GM21619 (cell line): ENCODE measurements at regions not wholly inside any gene's neighbourhood (a gene's known extent, or its start where the extent isn't known, plus 50 kb on each side); places are given as distances from the start of the nearest gene placed in this dataset.

Experiments
- ATAC-seq: cut with Tn5 transposase; IDR thresholded peaks from one replicate; pipeline ENCODE4 v1.9.1; 2021; ENCODE audit not compliant: unreplicated experiment

DNA sequence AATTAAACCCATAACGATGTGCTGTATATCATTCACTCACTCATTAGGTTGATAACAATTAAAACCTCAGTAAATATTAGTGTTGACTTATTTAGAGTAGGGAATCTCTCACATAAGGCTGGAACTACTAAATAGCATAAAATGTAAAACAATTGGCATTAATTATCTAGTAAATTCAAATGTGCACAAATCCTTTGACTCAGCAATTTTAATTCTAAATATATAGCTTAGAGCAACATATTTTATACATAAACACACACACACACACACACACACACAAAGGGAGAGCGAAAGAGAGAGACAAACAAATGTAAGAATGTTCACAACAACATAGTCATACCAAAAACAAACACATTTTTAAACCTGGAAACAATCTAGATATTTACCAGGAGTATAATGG, 443.1 kb upstream of the KCNH7 start:
- no peak for ATAC-seq

- ATAC-seq: no peak
Measured at GRCh38 chr2:163269374-163270021, 430.9 kb upstream of the KCNH7 start.

GRCh38 chr2:163266772-163267171, 428.2 kb upstream of the KCNH7 start:
- ATAC-seq: no peak

GRCh38 chr2:163265562-163265961, 427.0 kb upstream of the KCNH7 start:
- ATAC-seq: no peak

GRCh38 chr2:163264341-163264740, 425.8 kb upstream of the KCNH7 start:
- no peak for ATAC-seq

DNA sequence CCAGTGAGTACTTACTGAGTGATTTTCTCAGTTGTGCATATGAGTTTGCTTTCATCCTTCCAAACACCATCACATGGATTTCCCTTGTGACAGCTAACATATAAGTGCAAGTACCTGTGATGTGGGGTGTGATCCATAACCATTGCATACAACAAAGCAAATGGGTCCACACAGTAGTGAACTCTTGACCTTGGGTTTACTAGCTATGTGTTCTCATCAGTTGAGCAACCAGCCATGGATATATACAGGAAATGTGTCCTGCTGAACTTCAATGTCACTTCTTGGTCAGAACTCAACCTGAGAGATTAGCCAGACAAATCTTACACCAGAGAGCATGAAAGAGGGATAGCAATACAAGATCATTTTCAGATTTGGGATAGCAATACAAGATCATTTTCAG, 420.9 kb upstream of the KCNH7 start:
- no peak for ATAC-seq

DNA sequence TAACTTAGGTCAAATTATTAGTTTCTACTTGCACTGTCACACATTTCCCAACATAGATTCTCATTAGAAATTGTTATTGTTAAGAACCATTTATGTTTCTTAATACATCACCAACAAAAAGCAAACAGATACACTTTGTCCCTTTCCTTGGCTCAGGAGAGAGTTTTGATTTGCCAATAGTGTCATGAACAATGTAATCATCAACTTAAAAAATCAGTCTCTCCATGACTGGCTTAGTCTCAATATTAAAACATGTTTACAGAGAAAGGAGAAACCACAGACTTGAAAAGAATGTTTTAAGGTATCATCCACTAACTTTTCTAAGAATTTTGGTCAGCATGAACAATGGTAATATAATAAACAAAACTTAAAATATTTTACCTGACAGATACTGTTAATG, 416.5 kb upstream of the KCNH7 start:
- ATAC-seq: no peak

DNA sequence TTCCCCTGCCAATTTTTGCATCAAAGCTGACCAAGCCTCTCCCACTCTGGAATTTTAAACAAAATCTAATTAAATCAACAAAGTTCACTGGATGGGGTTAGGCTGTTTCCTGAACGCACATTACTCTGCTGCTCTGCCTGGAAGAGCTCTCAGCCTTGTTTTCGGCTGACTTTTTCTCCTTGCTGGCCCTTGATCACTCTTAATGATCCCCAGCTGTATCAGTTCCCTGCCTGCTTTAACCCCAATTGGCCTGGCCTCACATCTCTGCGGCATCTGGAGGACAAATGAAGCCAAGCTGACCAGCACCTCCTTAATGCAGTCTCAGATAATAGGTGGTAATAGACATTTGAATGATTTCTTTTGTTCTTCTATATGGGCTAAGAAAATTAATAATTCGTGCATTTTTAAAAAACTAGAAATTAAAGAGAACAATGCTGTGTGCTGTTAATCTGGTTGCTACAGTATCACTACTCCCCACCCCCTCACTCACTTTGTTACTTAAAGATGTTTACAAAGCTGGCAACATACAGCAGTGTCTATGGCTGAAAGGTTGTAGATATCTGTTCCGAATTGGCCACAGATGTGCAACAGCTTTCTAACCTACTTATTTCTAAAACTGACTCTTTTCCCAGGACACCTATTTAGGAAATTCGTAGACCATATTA, 415.2 kb upstream of the KCNH7 start:
- ATAC-seq: no peak

DNA sequence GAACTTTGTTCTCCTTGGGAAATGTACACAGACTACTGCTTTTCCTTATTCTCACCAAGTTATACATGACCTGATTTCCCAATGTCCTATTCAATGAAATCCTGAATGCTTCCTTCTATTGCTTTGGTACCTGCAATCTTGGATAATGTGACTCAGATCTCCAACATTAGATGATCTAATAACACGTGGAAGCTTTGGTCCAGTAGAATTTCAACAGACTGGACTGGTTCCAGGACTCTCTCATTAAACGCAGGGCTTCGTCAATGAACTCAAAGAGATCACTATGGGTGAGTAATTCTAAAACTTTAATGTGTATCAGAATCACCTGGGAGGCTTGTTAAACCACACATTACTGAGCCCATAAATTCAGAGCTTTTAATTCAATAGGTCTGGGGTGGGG, 413.6 kb upstream of the KCNH7 start:
- ATAC-seq: no peak

DNA sequence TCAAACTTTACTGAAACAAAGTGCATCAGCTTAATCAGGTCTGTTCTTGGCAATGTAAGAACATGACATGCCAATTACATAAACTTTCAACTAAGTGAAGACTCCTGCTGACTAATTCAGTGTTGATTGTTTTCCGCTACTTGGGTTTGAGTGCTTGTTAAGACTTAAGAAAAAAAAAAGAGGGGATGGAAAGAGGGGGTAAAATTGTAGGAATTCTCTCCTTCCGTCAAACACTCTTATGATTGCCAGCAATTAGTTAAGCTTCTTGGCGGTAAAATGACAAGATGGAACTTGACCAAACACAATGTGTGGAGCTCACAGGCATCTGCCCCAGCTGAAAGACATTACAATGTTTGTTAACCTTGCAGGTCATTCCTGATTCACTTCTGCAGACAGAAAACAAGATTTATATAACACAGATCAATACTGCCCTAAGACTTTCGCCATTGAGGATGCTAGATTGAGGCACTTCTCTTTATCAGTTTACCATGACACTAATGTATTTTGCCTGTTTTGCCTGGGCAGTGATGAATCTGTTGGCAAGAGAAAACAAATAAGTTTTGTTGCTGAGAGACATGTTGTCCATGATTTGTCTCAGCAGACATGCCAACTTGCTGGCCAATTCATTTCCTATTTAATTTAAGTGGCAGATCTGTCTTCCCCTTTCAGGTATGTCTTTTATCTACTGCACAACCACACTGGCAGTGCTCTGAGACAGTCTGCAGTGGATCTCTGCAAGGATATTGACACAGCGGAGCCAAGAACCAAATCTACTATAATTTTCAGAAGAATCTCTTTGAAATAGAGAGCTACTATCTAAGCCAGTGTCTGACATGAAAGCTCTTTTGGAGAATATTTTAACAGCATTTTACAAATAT, 410.0 kb upstream of the KCNH7 start:
- no peak for ATAC-seq

- no peak for ATAC-seq
Measured at GRCh38 chr2:163247847-163248220, 409.3 kb upstream of the KCNH7 start.

DNA sequence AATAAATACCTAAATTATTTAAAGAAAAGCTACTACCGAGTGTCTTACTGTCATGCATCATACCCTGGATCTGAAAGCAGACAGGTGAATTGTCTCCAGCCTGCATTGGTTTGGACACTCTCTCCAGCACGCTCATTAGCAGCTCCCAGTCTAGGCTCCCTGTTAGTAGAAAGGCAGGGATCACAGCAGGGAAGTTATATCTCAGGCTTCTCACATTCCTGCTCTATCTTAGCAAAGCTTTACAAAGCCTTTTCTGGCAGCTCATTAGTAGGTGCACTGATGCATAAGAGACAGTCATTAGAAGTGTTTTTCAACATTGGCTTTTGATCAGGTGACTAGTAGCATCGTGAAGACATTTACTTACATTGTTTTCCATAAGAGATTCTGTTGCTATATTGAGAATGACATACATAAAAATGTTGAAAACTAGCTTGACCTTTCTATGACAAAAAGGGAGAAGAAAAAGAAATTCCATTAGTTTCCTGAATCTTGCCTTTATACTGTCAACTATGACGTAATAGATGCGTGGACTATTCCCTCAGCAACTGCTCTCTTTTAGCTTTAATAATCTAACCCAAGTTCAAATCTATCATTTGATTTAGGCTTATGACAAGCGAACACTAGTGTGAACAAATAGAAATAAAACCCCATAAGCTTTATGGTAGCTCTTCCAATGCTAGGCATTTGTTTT, 408.7 kb upstream of the KCNH7 start:
- no peak for ATAC-seq

- ATAC-seq: no peak
Measured at GRCh38 chr2:163246135-163246534, 407.6 kb upstream of the KCNH7 start.

DNA sequence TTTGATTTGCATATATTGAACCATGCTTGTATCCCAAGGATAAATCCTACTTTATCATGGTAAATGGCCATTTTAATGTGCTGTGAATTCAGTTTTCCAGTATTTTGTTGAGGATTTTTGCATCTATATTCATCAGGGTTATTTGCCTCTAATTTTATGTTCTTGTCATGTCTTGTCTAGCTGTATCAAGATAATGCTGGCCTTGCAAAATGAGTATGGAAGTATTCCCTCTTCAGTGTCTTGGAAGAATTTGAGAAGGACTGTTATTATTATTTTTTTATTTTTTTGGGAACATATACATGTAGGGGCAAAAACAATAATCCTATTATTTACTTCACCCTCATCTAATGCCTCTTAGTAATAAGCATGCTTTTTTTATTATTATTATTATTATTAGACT, 398.0 kb upstream of the KCNH7 start:
- no peak for ATAC-seq

- no peak for ATAC-seq
Measured at GRCh38 chr2:163231666-163232065, 393.1 kb upstream of the KCNH7 start.

GRCh38 chr2:163213661-163214081, 375.1 kb upstream of the KCNH7 start:
- no peak for ATAC-seq

DNA sequence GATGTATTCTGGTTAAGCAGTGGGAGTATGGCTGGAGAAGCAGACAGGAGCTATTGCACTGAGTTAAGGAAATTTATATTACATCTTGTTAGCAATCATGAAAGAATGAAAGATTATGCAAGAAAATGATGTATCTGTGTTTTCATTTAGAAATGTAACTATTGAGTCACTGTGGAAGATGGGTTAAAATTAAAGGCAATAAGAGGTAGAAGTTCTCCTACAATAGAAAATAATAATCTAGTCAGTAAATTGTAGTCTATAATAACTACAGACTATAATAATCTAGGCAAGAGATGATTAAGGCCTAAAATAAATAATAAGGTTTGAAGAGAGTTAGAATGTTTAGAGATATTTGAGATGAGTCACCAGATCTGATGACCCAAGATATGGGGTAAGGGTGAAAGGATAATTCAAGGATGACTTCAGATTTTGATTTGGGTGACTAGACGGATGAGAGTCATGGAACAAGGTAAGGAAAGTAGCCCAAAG, 371.9 kb upstream of the KCNH7 start:
- no peak for ATAC-seq

- no peak for ATAC-seq
Measured at GRCh38 chr2:163207693-163208370, 369.3 kb upstream of the KCNH7 start.

- ATAC-seq: no peak
Measured at GRCh38 chr2:163205589-163206254, 367.2 kb upstream of the KCNH7 start.

GRCh38 chr2:163200741-163201140, 362.2 kb upstream of the KCNH7 start:
- ATAC-seq: no peak
